DOHH2 (cell line): ENCODE measurements at regions not wholly inside any gene's neighbourhood (a gene's known extent, or its start where the extent isn't known, plus 50 kb on each side); places are given as distances from the start of the nearest gene placed in this dataset.

ENCODE experiments used
- EZH2phosphoT487 ChIP-seq: fragments of 200-600 bp; sonication (generic); IDR thresholded peaks from 2 replicates; pipeline ENCODE4 v1.6.1; 2017; ENCODE audit warnings: borderline replicate concordance, mild to moderate bottlenecking, antibody characterized with exemption, low read length, moderate library complexity, mixed read lengths
- TF ChIP-seq, protein P1 (sequence below): fragments of 200-600 bp; sonication (generic); IDR thresholded peaks from one replicate; pipeline ENCODE4 v1.5.1; 2014; ENCODE audit warnings: antibody characterized with exemption, mild to moderate bottlenecking, low read depth, low read length; ENCODE audit not compliant: poor library complexity, severe bottlenecking

DNA sequence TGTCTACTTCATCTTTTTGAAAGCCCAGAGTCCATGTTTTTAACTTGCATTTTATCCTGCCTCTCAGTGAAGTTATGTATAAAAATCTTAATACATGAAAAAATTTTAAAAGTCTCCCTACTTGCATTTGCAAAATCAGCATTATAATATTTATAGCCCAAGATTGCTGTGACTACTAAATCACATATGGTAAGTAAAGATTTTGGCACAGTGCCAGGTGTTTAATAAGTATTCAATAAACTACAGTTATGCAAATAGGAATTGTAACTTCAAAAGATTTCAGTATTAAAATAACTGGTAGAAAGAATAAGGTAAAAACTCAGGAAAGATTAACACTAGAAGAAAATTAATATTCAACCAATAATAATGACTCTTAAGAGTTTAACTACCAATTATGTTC is 641.7 kb downstream of the LRRIQ3 start:
- TF ChIP-seq, protein P1, sequence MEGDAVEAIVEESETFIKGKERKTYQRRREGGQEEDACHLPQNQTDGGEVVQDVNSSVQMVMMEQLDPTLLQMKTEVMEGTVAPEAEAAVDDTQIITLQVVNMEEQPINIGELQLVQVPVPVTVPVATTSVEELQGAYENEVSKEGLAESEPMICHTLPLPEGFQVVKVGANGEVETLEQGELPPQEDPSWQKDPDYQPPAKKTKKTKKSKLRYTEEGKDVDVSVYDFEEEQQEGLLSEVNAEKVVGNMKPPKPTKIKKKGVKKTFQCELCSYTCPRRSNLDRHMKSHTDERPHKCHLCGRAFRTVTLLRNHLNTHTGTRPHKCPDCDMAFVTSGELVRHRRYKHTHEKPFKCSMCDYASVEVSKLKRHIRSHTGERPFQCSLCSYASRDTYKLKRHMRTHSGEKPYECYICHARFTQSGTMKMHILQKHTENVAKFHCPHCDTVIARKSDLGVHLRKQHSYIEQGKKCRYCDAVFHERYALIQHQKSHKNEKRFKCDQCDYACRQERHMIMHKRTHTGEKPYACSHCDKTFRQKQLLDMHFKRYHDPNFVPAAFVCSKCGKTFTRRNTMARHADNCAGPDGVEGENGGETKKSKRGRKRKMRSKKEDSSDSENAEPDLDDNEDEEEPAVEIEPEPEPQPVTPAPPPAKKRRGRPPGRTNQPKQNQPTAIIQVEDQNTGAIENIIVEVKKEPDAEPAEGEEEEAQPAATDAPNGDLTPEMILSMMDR: no peak
- no peak for TF ChIP-seq EZH2phosphoT487
